ENCODE measurements at regions not wholly inside any gene's neighbourhood (a gene's known extent, or its start where the extent isn't known, plus 50 kb on each side); places are given as distances from the start of the nearest gene placed in this dataset.

DNA sequence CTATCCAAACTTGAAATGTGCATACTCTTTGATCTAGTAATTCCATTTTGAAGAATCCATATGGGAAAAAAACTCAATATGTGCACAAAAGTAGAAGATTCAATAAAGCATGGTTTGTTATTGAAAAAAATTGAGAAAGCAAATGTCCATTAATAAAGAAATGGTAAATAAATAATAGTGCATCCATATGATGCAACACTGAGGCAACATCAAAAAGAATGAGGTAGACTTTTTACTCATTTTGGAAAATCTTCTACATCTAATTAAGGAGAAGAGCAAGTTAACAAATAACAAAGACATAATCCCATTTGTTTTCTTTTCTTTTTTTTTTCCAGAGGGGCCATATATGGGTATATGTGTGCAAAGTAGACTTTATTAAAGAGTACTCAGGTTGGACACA is 52.5 kb upstream of the FST start:
- POLR2A ChIA-PET: no interaction called here
- TF ChIP-seq, protein P1, sequence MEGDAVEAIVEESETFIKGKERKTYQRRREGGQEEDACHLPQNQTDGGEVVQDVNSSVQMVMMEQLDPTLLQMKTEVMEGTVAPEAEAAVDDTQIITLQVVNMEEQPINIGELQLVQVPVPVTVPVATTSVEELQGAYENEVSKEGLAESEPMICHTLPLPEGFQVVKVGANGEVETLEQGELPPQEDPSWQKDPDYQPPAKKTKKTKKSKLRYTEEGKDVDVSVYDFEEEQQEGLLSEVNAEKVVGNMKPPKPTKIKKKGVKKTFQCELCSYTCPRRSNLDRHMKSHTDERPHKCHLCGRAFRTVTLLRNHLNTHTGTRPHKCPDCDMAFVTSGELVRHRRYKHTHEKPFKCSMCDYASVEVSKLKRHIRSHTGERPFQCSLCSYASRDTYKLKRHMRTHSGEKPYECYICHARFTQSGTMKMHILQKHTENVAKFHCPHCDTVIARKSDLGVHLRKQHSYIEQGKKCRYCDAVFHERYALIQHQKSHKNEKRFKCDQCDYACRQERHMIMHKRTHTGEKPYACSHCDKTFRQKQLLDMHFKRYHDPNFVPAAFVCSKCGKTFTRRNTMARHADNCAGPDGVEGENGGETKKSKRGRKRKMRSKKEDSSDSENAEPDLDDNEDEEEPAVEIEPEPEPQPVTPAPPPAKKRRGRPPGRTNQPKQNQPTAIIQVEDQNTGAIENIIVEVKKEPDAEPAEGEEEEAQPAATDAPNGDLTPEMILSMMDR (IDR thresholded peaks at IDR 0.05; ENCODE audit: insufficient read depth, low read length, missing control alignments): no peak
- CTCF ChIA-PET: interaction anchor here (0.6 to 4.1 kb wide), 6 partner anchors 109 to 807 kb away, joined by 3 to 30 read pairs (median 4); no protein-coding TSS in a partner anchor
- no peak for DNase-seq (ENCODE audit: low read depth, low spot score)
- no peak overlapping the region for H3K4me3 ChIP-seq (ENCODE audit: low read depth, low read length)

DNA sequence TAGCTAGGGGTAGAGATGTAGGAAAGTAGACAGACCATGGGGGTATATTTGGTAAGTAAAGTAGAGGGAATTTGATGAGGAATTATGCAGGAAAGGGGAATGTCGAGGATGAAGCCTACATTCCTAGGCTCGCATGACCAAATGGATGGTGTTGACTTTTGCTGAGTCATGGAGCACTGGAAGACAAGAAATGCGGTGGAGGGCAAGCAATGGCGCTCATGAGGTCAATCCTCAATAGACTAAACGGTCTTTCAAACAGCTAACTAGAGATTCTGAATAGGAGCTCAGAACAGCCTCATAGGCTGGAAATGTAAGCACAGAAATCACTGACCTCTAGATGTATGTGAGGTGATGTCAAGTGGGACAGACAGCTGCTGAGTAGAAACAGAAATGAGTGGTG is 50.7 kb upstream of the FST start:
- CTCF ChIA-PET: interaction anchor here (0.8 to 4.1 kb wide), 12 partner anchors 11 to 805 kb away, joined by 3 to 30 read pairs (median 6); no protein-coding TSS in a partner anchor

DNA sequence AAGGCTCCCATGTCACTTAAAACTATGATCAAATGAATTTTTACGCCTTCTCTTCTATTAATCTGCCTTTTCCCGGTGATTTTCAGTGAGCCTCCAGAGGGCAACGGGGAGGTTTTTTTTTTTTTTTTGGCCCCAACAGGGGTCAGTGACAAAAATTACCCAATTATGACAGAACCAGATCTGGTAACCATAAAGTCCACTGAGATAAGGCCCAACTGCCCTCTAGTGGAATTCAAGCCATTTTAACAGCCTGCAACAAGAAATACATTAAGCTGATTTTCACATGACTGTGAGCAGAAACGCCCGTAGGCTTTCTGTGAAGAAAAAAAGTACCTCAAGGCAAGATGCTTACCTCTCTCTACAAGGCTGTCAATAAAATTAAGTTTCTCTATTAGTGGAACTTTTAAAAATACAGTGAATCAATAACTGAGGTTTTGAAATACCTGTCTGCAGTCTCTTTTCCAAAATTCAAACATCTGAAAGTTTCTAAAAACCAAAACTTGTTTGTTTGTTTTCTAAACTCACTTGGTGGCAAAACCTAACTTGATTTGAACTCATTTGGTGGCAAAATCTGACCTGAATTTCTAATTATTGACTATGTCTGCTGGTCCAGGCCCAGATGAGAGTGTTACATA is 49.7 kb upstream of the FST start:
- no peak overlapping the region for H3K4me3 ChIP-seq (ENCODE audit: low read depth, low read length)
- CTCF ChIA-PET: interaction anchor here (0.7 to 4.1 kb wide), 11 partner anchors 8 to 1285 kb away, joined by 3 to 30 read pairs (median 6); no protein-coding TSS in a partner anchor
- POLR2A ChIA-PET: no interaction called here
- TF ChIP-seq, protein P1 (IDR thresholded peaks at IDR 0.05; ENCODE audit: insufficient read depth, low read length, missing control alignments): peak; percentile 50
- DNase-seq (ENCODE audit: low read depth, low spot score): no peak

More for the DNA sequence above, 50.7 kb upstream of the FST start:
- no peak for DNase-seq (ENCODE audit: low read depth, low spot score)
- TF ChIP-seq, protein P1 (IDR thresholded peaks at IDR 0.05; ENCODE audit: insufficient read depth, low read length, missing control alignments): no peak
- H3K4me3 ChIP-seq (ENCODE audit: low read depth, low read length): no peak overlapping the region
- POLR2A ChIA-PET: no interaction called here
